ENCODE measurements at regions not wholly inside any gene's neighbourhood (a gene's known extent, or its start where the extent isn't known, plus 50 kb on each side); places are given as distances from the start of the nearest gene placed in this dataset.

DNA sequence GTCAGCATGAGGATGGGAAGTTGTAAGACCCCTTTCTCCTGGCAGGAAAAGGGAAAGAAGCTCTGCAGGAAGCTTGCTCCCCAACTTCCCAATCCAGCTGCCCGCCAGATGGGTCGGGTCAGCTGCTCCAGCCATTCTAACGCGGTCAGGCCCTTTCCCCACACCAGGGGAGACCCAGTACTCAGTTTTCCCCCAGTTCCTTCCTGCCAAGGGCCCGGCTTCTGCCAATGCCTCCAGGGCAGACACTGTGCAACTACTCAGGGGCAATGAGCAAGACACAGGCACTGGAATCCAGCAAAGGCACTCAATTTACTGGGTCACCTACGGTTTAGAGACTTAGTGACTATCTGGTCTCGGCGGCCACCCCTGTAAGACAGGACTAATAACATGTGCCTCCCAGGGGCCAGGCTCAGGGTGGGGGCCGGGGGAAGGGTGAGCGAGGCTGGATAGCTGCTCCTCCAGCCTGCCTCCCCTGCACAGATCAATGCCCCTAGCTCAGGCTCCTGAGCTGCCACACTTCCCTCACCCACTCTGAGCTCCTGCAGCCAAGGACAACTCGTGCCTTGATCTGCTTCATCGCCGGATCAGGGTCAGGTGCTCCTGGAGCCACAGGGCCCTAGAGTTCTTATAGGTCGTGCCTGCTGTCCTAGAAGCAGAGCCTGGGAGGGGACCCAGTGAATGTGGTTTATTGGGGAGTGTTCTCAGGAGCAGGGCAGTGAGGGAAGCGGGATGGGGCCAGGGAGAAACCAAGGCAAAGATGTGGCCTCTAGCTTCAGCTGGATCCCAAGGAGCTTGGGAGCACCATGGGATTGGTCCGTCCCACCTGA lies 171.1 kb downstream of the ZFP36L2 start:
- Histone ChIP-seq H3K27ac (ENCODE audit: low read length) (no peak overlapping the region), H3K4me3 (ENCODE audit: low read length) (no peak overlapping the region), H3K4me2 (ENCODE audit: low read length) (no peak overlapping the region), H3K4me1 (ENCODE audit: low read length) (peaks cover 14% of the 10 kb centered on the region), H2AFZ (ENCODE audit: low read depth, low read length) (no peak overlapping the region), H3K9ac (ENCODE audit: low read length) (no peak overlapping the region), H3K9me3 (ENCODE audit: insufficient read depth, low read length) (no peaks in the 10 kb centered on the region), H4K20me1 (ENCODE audit: insufficient read depth, low read length) (no peaks in the 10 kb centered on the region), H3K36me3 (replicated peaks; ENCODE audit: low read depth, low read length) (no peaks in the 10 kb centered on the region), H3K27me3 (ENCODE audit: low read depth, low read length) (peaks cover 31% of the 10 kb centered on the region), H3K79me2 (ENCODE audit: low read length) (no peaks in the 10 kb centered on the region)
- TF ChIP-seq CTCF (IDR thresholded peaks at IDR 0.05; ENCODE audit: low read depth, low read length) (no peak), EZH2phosphoT487 (IDR thresholded peaks at IDR 0.05; ENCODE audit: low read depth) (no peak)

DNA sequence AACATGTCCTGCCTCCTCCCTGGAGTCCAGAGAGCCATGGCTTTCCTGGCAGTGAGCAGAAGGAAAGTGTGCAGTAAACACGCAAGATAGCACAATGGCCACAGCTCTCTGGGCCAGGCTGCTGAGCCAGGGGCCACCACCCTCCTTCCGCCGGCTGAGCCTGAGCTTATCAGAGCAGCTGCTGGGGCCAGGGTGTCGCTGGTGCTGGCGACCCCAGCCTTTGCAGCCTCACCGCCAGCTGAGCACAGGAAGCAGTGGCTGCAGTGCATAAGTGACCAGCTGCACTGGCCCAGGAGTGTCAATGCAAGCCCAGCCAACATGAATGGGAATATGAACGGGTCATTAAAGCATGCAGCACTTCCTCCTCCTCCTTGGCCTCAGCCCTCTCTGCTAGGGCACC lies 172.0 kb downstream of the ZFP36L2 start:
- H3K4me3 ChIP-seq (ENCODE audit: low read length) = no peak overlapping the region
- H3K27ac ChIP-seq (ENCODE audit: low read length) = no peak overlapping the region
- TF ChIP-seq CTCF (IDR thresholded peaks at IDR 0.05; ENCODE audit: low read depth, low read length) = no peak
- H3K27me3 ChIP-seq (ENCODE audit: low read depth, low read length) = peaks cover 31% of the 10 kb centered on the region
- no peaks in the 10 kb centered on the region for H3K36me3 ChIP-seq (replicated peaks; ENCODE audit: low read depth, low read length)
- H3K4me2 ChIP-seq (ENCODE audit: low read length) = no peak overlapping the region
- H3K9ac ChIP-seq (ENCODE audit: low read length) = no peak overlapping the region
- no peaks in the 10 kb centered on the region for H3K79me2 ChIP-seq (ENCODE audit: low read length)
- no peaks in the 10 kb centered on the region for H3K9me3 ChIP-seq (ENCODE audit: insufficient read depth, low read length)
- H4K20me1 ChIP-seq (ENCODE audit: insufficient read depth, low read length) = no peaks in the 10 kb centered on the region
- H3K4me1 ChIP-seq (ENCODE audit: low read length) = peaks cover 13% of the 10 kb centered on the region
- no peak overlapping the region for H2AFZ ChIP-seq (ENCODE audit: low read depth, low read length)

GRCh38 chr2:43052944-43053306 lies 173.5 kb downstream of the ZFP36L2 start:
- Histone ChIP-seq H3K27me3 (ENCODE audit: low read depth, low read length) (peaks cover 31% of the 10 kb centered on the region), H3K9ac (ENCODE audit: low read length) (no peak overlapping the region), H3K9me3 (ENCODE audit: insufficient read depth, low read length) (no peaks in the 10 kb centered on the region), H2AFZ (ENCODE audit: low read depth, low read length) (no peak overlapping the region), H3K4me1 (ENCODE audit: low read length) (peaks cover 8% of the 10 kb centered on the region), H3K4me2 (ENCODE audit: low read length) (no peak overlapping the region), H3K79me2 (ENCODE audit: low read length) (no peaks in the 10 kb centered on the region), H4K20me1 (ENCODE audit: insufficient read depth, low read length) (no peaks in the 10 kb centered on the region), H3K4me3 (ENCODE audit: low read length) (no peak overlapping the region), H3K36me3 (replicated peaks; ENCODE audit: low read depth, low read length) (no peaks in the 10 kb centered on the region), H3K27ac (ENCODE audit: low read length) (no peak overlapping the region)
- TF ChIP-seq CTCF (IDR thresholded peaks at IDR 0.05; ENCODE audit: low read depth, low read length) = no peak

GRCh38 chr2:43052204-43052943 lies 174.0 kb downstream of the ZFP36L2 start:
- Histone ChIP-seq H3K27ac (ENCODE audit: low read length) (no peak overlapping the region), H3K4me2 (ENCODE audit: low read length) (no peak overlapping the region), H3K79me2 (ENCODE audit: low read length) (no peaks in the 10 kb centered on the region), H3K36me3 (replicated peaks; ENCODE audit: low read depth, low read length) (no peaks in the 10 kb centered on the region), H4K20me1 (ENCODE audit: insufficient read depth, low read length) (no peaks in the 10 kb centered on the region), H3K4me1 (ENCODE audit: low read length) (peaks cover 8% of the 10 kb centered on the region), H2AFZ (ENCODE audit: low read depth, low read length) (no peak overlapping the region), H3K9me3 (ENCODE audit: insufficient read depth, low read length) (no peaks in the 10 kb centered on the region), H3K27me3 (ENCODE audit: low read depth, low read length) (peaks cover 31% of the 10 kb centered on the region), H3K9ac (ENCODE audit: low read length) (no peak overlapping the region), H3K4me3 (ENCODE audit: low read length) (no peak overlapping the region)
- TF ChIP-seq EZH2phosphoT487 (IDR thresholded peaks at IDR 0.05; ENCODE audit: low read depth) (no peak), CTCF (IDR thresholded peaks at IDR 0.05; ENCODE audit: low read depth, low read length) (no peak)
